GM18951 (cell line): ENCODE measurements at regions not wholly inside any gene's neighbourhood (a gene's known extent, or its start where the extent isn't known, plus 50 kb on each side); places are given as distances from the start of the nearest gene placed in this dataset.
"Not testable (repeated sequence)": the region's sequence is repeated elsewhere in the genome, so short reads cannot be mapped to it uniquely, and the experiment has no call there.

ENCODE experiments used
- POLR2A ChIP-seq: IDR thresholded peaks from 4 replicates; pipeline ENCODE4 v1.6.1; 2011; ENCODE audit warnings: mild to moderate bottlenecking; ENCODE audit not compliant: insufficient read length, insufficient read depth; ENCODE audit errors: extremely low read depth
- in situ Hi-C: fragments of 300-500 bp; cut with MboI; formaldehyde crosslinking; loops from one replicate; pipeline ENCODE4 v1.12.0; 2022; ENCODE audit warnings: low sequenced_read_pairs, mixed read lengths, inconsistent platforms; ENCODE audit not compliant: unreplicated experiment

DNA sequence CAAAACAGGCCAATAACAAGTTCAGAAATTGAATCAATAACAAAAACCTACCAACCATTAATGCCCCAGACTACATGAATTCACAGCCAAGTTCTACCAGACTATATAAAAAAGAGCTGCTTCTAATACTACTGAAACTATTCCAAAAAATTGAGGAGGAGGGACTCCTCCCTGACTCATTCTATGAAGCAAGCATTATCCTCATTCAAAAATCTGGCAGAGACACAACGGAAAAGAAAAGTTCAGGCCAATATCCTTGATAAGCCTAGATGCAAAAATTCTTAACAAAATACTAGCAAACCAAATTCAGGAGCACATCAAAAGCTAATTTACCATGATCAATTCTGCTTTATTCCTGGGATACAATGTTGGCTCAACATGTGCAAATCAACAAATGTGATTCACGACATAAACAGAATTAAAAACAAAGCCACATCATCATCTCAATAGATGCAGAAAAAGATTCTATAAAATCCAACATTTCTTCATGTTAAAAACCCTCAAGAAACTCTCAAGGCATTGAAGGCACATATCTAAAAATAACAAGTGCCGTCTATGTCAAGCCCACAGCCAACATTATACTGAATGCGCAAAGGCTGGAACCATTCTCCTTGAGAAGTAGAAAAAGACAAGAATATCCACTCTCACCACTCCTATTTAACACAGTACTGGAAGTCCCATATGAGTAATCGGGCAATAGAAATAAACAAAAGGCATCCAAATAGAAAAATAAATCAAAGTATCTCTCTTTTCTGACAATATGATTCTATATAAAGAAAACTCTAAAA is 573.6 kb upstream of the GRM7 start:
- in situ Hi-C loops = no loop called here

GRCh38 chr3:6301626-6302025 is 559.3 kb upstream of the GRM7 start:
- in situ Hi-C loops = no loop called here
- TF ChIP-seq POLR2A = no peak

More for the DNA sequence above, 573.6 kb upstream of the GRM7 start:
- no peak for TF ChIP-seq POLR2A

DNA sequence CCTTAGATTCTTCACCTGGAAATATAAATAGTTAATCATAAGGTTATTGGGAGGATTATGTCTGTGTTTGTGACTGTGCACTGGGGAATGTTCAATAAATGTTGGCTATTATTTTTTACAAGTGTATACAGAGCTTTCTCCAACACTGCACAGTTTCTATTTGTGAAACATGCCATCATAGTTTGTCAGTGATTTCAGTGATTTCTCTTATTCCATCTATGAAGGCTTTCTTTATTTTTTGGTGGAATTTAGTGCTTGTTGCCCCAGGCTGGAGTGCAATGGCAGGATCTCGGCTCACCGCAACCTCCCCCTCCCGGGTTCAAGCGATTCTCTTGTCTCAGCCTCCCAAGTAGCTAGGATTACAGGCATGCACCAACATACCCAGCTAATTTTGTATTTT is 545.0 kb upstream of the GRM7 start:
- in situ Hi-C loops = no loop called here
- no peak for TF ChIP-seq POLR2A

DNA sequence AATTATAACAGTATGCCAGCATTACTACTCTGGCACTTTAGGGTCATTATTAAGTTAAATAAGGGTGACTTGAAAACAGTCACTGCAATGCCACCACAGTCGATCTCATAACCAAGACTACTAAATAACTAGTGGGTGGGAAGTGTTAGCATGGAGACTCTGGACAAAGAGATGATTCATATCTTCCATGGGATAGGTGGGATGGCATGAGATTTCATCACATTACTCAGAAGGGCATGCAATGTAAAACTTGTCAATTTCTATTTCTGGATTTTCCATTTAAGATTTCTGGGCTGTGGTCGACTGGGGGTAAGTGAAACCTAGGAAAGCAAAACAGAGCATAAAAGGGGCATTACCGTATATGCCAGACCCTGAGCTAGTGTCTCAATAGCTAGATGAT is 538.9 kb upstream of the GRM7 start:
- in situ Hi-C loops = no loop called here
- no peak for TF ChIP-seq POLR2A

- no peak for TF ChIP-seq POLR2A
- in situ Hi-C loops = no loop called here
Observed at GRCh38 chr3:6326771-6327170, 534.1 kb upstream of the GRM7 start.

GRCh38 chr3:6340980-6341325 is 520.0 kb upstream of the GRM7 start:
- in situ Hi-C loops = not testable (repeated sequence)

- in situ Hi-C loops = no loop called here
Observed at GRCh38 chr3:6351752-6352151, 509.2 kb upstream of the GRM7 start.

GRCh38 chr3:6354653-6355052 is 506.3 kb upstream of the GRM7 start:
- TF ChIP-seq POLR2A = no peak
- in situ Hi-C loops = no loop called here

More at GRCh38 chr3:6351752-6352151, 509.2 kb upstream of the GRM7 start:
- TF ChIP-seq POLR2A = no peak

DNA sequence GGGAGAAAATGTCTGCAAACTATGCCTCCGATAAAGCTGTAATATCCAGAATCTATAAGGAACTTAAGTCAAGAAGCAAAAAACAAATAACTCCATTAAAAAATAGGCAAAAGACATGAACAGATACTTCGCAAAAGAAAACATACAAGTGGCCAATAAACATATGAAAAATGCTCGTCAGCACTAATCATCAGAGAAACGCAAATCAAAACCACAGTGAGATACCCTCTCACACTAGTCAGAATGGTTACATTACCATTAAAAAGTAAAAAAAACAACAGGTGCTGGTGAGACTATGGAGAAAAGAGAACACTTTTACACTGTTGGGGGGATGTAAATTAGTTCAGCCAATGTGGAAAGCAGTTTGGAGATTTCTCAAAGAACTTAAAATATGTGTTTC is 498.5 kb upstream of the GRM7 start:
- in situ Hi-C loops = no loop called here
- no peak for TF ChIP-seq POLR2A

DNA sequence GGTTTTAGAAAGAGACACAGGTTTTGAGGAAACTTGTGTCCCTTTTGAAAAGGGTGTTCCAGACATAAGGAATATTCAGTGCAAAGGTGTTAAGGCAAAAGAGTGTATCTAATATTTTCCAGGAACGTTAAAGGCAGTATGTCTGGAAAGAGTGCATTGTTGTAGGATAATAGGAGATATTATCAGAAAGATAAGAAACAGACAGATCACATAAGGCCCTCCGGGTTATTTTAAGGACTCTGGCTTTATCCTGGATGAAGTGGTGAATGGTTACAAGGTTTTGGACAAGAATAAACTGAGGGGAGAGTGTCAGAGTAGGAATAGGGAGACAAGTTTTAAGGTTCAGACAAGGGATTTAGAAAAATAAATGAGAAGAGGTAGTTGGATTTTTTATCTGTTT is 493.7 kb upstream of the GRM7 start:
- in situ Hi-C loops = no loop called here
- TF ChIP-seq POLR2A = no peak

DNA sequence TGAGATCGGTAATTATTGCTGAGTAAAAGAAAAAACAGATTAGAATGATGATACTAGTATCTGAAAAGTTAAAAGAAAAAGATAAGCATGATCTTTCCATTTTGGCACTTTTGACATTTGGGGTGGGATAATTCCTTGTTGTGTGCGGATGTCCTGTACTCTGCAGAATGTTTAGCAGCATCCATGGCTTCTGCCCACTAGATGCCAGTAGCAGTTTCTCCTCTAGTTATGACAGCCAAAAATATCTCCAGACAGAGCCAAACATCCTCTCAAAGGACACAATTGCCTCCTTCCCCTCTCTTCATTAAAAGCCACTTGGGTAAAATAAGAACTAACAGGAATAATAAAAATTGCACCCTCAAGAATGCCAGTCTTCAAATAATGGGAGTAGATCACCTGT is 468.8 kb upstream of the GRM7 start:
- no peak for TF ChIP-seq POLR2A
- in situ Hi-C loops = no loop called here

GRCh38 chr3:6394944-6395343 is 466.0 kb upstream of the GRM7 start:
- in situ Hi-C loops = no loop called here

DNA sequence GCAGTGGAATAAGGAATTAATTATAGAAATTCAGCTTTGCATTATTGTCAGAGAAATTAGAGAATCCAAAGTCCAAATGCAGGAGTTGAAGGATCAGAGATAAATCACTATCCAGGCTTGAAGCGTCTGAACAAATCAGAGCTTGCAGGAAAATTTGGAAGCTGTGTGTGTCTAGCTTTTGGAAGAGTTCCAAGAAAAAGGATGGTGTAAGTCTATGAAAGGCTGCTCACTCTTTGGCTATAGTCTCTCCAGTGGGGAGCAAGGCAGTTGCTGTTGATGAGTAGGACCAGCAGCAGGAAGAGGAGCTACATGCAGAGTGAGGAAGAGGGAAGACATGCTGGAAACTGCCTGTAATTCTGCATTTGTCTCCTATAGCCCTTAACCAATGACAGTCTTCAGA is 464.3 kb upstream of the GRM7 start:
- no peak for TF ChIP-seq POLR2A
- in situ Hi-C loops = no loop called here

More at GRCh38 chr3:6394944-6395343, 466.0 kb upstream of the GRM7 start:
- TF ChIP-seq POLR2A = no peak

DNA sequence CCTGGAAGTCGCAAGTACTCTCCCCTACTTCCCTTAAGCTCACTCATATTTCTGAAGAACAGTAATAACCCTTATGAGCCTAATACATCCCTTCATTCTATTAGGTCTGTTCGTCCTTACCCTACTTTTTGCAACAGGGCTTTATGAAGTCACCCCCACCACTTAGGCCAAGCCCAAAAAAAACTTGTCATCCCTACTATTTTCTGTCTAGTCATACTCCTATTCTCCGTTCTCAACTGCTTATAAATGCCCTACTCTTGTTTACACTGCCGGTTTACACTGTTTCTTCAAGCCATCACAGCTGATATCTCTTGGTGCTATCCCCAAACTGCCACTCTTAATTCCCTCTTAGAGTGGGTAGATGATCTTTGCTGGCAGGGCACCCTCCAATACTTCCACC is 458.2 kb upstream of the GRM7 start:
- in situ Hi-C loops = not testable (repeated sequence)

- in situ Hi-C loops = not testable (repeated sequence)
Observed at GRCh38 chr3:6406923-6407322, 454.0 kb upstream of the GRM7 start.
